GM18519 (cell line): ENCODE measurements at regions not wholly inside any gene's neighbourhood (a gene's known extent, or its start where the extent isn't known, plus 50 kb on each side); places are given as distances from the start of the nearest gene placed in this dataset.

Experiments used
- ATAC-seq: cut with Tn5 transposase; IDR thresholded peaks from one replicate; pipeline ENCODE4 v1.9.1; 2021; ENCODE audit warnings: mild to moderate bottlenecking, moderate library complexity; ENCODE audit not compliant: unreplicated experiment, low FRiP score

- no peak for ATAC-seq
Measured at GRCh38 chr2:71940695-71941094, 207.0 kb downstream of the CYP26B1 start.

GRCh38 chr2:71939588-71940535 lies 207.8 kb downstream of the CYP26B1 start:
- ATAC-seq, result no peak

- ATAC-seq, result no peak
Measured at GRCh38 chr2:71938659-71939587, 208.7 kb downstream of the CYP26B1 start.

GRCh38 chr2:71938108-71938507 lies 209.6 kb downstream of the CYP26B1 start:
- ATAC-seq, result no peak

- ATAC-seq, result no peak
Measured at GRCh38 chr2:71937396-71937795, 210.3 kb downstream of the CYP26B1 start.

GRCh38 chr2:71936076-71937030 lies 211.3 kb downstream of the CYP26B1 start:
- no peak for ATAC-seq

GRCh38 chr2:71935262-71935848 lies 212.3 kb downstream of the CYP26B1 start:
- no peak for ATAC-seq

GRCh38 chr2:71934595-71935261 lies 212.9 kb downstream of the CYP26B1 start:
- ATAC-seq, result no peak

GRCh38 chr2:71934320-71934593 lies 213.4 kb downstream of the CYP26B1 start:
- no peak for ATAC-seq

- no peak for ATAC-seq
Measured at GRCh38 chr2:71933467-71934319, 214.0 kb downstream of the CYP26B1 start.

- no peak for ATAC-seq
Measured at GRCh38 chr2:71932780-71933466, 214.7 kb downstream of the CYP26B1 start.

GRCh38 chr2:71932037-71932779 lies 215.5 kb downstream of the CYP26B1 start:
- ATAC-seq, result no peak

GRCh38 chr2:71930049-71930681 lies 217.5 kb downstream of the CYP26B1 start:
- ATAC-seq, result no peak

GRCh38 chr2:71929482-71929772 lies 218.2 kb downstream of the CYP26B1 start:
- no peak for ATAC-seq

GRCh38 chr2:71928734-71929481 lies 218.8 kb downstream of the CYP26B1 start:
- no peak for ATAC-seq
